Thyroid gland (tissue), 4 donors: ENCODE measurements at regions not wholly inside any gene's neighbourhood (a gene's known extent, or its start where the extent isn't known, plus 50 kb on each side); places are given as distances from the start of the nearest gene placed in this dataset.

Experiments used
- CTCF ChIP-seq, 6 experiments: fragments of 200-600 bp in 3 of 6; fragments of 450-650 bp in 3 of 6; sonication (generic) in 3 of 6; IDR thresholded peaks; one replicate each; pipeline ENCODE4 v1.5.1; 2016 to 2019; ENCODE audit warnings: antibody characterized with exemption in 6 of 6, mild to moderate bottlenecking in 2 of 6, inconsistent platforms in 1 of 6, moderate library complexity in 1 of 6
- POLR2A ChIP-seq, 2 donors: fragments of 450-650 bp; IDR thresholded peaks; one replicate each; pipeline ENCODE4 v1.6.1; 2017; ENCODE audit warnings: antibody characterized with exemption in 2 of 2, mild to moderate bottlenecking in 2 of 2, moderate library complexity in 1 of 2

- TF ChIP-seq CTCF (IDR thresholded peaks at IDR 0.05) = no peak
- no peak for TF ChIP-seq POLR2A (IDR thresholded peaks at IDR 0.05)
These were observed 79.6 kb downstream of the ZNF777 start for GRCh38 chr7:149381245-149381644.
